GM18498 (cell line): ENCODE measurements at regions not wholly inside any gene's neighbourhood (a gene's known extent, or its start where the extent isn't known, plus 50 kb on each side); places are given as distances from the start of the nearest gene placed in this dataset.
A peak's percentile ranks its signal among the peaks of the same experiment; 100 is the strongest.
"Not testable (repeated sequence)": the region's sequence is repeated elsewhere in the genome, so short reads cannot be mapped to it uniquely, and the experiment has no call there.

Source experiments
- ATAC-seq: cut with Tn5 transposase; IDR thresholded peaks from one replicate; pipeline ENCODE4 v1.9.1; 2021; ENCODE audit warnings: mild to moderate bottlenecking, moderate library complexity; ENCODE audit not compliant: unreplicated experiment

DNA sequence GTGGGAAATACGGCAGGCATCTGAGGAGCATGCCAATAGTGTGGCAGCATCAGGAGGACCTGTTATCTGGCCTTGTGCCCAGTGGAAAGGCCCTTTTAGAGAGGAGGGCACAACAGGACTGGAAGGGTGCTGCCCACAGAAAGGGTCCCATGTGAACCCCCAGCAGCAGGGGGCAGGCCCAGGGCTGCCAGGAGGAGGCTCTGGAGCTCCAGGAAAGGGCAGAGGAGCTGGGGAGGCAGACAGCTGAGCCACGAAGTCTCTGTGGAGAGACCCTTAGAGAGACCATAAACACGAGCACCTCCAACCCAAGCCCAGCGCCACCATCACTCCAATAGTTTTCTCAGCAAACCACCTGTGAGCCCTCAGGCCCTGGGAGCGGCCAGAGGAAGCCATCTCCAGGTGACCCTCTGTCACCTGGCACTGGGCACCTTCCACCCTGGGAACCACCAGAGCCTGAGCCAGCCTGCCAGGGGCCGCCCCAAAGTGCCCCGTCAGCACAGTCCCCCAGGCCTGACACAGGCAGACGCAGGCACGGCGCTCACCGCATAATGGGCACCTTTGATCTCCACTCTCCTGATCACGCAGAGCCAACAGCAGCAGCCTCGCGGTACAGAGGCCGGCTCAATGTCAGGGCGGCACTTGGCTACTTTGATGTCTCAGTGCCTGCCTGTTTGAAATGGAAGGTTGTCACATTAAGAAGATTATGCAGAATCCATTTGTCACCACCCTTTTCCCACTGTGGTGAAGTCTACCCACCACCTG is 162.5 kb upstream of the RAB6C start:
- no peak for ATAC-seq

DNA sequence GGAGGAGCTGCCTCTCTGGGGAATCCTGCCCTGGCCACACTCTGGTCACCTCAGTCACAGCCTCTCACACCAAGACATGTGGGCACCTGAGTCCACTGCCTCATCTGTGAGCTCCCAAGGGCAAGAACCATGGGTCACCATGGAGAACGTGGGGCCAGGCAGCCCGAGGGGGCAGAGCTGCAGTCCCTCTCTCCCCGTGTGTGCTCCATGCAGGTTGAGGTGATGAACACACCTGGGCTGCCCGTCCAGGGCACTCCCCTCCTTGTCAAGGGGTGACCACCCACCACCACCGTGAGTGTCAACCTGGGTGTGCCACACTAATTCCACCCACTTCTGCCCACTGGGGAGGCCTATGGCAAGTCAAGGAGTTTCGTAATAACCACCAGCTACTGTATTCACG is 159.6 kb upstream of the RAB6C start:
- ATAC-seq, result no peak

DNA sequence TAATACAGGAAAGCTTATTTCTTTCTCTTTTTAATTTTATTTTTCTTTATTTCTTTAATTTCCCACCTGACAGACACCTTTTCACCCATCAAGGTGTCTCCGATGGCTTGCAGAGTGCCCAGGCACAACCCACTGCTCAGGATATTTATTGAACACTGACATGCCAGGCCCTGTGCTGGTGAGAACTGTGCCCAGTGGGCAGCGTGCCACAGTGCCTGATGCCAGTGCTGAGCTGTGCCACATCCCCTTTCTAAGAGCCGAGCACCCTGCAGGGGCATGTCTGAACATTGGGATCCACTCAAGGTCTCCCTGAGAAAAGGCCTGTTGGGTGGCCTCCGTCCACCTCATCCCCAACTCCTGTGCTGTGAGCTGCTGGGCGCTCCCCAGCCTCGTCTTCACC is 158.6 kb upstream of the RAB6C start:
- no peak for ATAC-seq

DNA sequence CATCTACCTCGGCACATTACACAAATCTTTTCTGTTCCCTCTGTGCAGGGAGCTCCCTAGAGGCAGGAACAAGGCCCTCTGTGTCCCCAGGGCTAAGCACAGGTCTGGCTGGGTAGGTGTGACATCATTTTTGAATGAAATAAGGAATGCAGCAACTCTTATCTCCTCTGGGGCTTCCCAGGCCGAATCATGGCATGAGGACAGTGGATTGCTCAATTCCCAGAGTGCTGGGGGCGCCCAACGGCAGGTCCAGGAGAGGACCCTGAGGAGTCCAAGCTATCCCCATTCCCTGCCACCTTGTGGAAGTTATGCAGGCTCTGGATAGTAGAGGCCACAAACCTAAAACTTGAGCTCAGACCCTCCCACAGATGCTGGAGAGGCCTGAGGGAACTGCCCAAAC is 158.0 kb upstream of the RAB6C start:
- no peak for ATAC-seq

DNA sequence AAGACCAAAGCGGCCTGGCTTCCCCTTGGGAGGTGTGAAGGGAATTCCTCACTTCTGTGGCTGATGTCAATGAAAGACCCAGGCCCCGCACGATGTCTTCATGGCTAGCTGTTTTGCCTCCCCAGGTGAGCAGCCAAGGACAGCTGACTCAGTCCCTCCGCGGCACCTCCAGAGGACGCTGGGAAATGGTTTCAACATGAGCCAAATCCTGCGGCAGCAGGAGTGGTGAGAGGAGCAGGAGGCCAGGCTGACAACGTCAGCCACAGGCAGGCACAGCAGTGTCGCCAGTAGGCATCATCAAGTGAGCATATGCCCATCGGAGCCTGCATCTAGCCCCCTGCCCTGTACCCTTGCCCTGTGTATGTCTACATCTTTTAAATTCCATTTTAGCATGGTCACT is 156.4 kb upstream of the RAB6C start:
- no peak for ATAC-seq

DNA sequence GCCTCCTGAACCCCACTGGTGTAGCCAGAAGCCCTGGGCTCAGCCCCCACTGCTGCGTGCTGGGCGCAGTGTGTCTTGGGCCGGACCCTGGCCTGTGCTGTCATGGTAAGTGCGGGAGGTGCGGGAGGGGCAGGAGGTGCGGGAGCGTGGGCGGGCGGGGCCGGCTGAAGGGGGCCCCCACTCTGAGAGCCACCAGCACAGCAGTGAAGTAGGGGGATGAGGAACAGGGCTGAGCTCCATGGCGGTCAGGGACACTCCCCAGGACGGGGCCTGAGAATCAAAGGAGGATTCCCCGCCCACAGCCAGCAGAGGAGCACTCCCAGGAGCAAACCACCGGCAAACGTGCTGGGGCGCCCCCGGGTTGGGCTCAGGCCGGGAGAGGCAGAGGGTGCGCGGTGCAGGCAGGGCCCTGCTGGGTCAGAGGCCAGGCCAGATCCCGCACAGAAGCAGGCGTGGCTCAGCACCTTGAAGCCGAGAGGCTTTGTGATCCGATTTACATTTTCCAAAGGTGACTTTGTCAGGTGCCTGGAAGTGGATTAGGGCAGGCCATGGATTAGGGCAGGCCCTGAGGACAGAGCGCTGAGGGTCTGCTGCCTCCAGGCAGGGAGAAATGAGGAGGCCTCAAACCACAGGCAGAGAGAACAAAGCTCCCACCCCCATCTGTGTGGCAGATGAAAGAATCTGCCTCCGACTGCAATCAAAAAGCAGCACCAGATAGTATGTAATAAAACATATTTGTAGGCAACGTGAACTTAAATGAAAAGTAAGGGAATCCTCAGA is 152.0 kb upstream of the RAB6C start:
- ATAC-seq, result no peak

DNA sequence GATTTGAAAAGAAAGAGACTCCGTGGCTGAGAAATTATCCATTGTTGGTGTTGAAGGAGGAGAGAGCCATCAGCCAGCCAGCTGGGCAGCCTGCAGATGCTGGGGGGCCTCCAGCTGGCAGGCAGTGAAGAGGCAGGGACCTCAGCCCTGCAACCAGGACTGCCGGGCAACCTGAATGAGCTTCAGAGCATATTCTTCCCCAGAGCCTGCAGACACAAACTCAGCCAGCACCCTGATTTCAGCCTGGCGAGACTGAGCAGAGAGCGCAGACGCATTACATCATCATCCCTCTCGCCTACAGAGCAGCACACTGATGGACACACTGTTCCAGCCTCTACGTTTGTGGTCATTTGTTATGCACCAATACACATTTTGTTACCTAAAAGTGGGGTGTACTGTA is 150.7 kb upstream of the RAB6C start:
- no peak for ATAC-seq

DNA sequence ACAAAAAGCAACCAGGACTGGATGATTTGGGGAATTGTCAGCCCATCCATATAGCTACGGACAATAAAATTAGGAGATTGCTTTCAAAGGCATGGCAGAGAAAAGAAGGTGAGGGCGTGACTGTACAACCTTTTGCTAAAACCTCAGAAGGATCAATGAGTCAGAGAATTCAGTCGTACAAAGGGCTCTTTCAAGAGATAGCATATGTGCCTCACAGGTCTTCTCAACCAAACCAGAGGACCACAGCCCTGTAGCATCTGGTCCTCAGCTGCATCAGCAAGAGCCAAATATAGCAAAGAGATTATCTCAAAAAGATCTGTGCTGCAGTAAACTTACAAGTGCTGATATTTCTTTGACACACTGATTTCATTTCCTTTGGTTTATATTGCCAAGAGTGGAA is 149.9 kb upstream of the RAB6C start:
- ATAC-seq, result no peak

DNA sequence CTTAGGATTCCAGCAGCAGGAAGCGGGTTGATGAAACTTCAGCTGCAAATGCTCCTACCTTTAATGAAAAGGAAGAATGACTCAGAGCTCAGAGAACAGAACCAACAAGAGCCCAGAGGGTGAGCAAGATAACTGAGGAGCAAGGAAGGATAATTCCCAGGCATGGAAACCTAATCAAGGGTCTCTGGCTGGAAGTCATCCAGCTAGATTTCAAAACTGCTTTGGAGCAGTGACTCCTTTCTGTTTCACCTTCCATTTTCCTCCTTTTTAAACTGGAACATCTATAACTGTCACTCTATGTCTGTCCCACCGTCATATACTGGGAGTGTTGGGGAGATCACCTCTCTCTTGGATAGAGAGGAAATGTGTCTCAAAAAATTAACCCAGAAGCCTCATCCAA is 148.4 kb upstream of the RAB6C start:
- ATAC-seq, result no peak

DNA sequence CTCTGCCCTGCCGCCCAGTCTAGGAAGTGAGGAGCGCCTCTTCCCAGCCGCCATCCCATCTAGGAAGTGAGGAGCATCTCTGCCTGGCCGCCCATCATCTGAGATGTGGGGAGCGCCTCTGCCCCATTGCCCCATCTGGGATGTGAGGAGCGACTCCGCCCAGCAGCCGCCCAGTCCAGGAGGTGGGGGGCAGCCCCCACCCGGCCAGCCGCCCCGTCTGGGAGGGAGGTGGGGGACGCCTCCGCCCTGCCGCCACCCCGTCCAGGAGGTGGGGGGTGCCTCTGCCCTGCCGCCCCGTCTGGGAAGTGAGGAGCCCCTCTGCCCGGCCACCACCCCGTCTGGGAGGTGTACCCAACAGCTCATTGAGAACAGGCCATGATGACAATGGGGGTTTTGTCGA is 146.0 kb upstream of the RAB6C start:
- ATAC-seq, result not testable (repeated sequence)

DNA sequence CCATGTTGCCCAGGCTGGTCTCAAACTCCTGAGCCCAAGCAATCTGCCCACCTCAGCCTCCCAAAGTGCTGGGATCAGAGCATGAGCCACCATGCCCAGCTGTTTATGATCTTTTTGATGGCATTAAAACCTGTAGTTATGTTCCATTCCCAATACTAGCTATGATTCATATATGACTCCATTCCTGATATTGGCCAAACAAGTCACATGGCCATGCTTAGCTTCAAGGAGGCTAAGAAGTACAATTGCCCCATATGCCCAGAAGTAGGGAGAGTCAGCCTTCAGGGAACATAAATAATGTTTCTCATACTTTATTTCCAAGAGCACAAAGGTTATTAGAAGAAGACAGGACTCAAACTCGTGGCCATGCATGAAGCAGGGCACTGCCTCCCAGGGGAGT is 132.4 kb upstream of the RAB6C start:
- no peak for ATAC-seq

DNA sequence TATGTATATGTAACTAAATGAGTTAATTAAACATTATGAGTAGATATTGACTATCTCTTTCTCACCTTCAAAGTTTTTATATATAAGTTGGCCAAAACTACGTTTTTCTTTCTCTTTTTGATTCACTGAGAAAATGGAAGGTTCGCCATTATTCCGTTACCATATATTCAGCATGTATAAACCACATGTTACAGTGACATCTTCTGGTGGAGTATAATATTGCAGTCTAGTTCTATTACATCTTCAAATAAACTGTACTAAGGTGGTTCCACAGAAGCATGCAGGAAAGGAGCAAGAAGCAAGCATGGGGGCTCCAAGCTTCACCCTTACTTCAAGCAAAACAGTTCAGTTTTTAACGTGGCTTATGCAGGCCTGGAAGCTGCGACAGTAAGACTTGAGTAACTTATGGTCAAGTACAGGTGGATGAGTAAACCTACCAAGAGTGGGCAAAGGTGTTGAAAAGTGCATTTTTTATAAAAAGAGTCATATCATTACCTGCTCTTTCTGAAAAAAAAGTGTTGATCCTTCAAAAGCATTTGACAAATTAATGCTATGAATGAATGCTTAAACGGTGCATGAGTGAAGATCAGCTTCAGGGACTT is 129.8 kb upstream of the RAB6C start:
- ATAC-seq, result peak; percentile 87

DNA sequence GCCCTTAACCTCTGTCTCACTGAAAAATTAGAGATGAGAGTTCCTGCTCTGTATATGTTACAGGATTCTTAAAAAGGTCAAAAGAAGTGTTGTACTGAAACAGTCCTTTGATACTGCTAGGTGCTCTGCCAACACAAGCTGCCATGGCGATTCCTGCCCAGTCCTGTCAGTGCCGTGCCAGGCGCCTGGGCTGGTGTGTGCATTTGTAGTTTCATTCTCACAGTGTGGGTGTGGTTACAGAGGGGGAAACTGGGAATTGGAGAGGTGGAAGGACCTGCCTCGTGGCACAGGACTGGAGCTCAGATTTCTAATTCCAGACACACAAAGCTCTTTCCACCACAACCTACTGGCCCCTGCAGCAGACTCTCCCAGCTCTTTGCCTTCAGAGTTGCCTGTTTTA is 122.3 kb upstream of the RAB6C start:
- no peak for ATAC-seq

DNA sequence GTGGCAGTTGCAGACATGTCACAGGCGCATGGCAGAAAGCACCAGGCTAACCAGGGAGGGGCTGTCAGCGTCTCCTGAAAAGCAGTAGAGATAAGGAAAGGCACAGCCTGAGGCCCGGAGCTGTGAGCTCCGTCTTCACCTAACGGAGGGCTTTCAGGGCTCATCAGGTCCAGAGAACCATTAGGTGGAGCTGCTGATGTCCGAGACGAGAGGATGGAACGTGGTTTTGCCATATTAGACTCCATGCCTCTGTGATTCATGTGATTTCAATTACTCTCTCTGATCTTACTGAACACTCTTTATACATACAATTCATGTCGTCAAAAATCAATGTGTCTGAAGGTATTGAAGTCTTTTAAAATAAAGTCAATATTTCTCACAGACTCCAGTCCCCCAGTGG is 120.3 kb upstream of the RAB6C start:
- ATAC-seq, result no peak

DNA sequence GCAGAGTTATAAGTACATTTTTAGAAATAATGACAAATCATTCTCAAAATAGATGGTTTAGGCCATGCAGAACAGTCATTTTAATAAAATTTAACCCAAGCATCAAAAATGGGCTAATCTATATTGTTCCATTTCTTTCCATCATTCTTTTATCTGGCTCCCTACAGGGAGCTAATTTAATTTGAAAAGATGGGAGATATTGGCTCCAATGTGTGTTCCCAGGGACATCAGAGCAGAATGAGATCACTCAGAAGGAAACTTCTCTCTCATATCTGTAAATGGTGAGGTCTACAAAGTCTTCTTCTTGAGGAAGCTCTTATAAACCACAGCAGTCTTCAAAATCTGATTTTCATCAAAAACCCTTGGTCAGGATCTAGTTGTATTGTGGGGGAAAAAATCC is 119.4 kb upstream of the RAB6C start:
- ATAC-seq, result no peak

DNA sequence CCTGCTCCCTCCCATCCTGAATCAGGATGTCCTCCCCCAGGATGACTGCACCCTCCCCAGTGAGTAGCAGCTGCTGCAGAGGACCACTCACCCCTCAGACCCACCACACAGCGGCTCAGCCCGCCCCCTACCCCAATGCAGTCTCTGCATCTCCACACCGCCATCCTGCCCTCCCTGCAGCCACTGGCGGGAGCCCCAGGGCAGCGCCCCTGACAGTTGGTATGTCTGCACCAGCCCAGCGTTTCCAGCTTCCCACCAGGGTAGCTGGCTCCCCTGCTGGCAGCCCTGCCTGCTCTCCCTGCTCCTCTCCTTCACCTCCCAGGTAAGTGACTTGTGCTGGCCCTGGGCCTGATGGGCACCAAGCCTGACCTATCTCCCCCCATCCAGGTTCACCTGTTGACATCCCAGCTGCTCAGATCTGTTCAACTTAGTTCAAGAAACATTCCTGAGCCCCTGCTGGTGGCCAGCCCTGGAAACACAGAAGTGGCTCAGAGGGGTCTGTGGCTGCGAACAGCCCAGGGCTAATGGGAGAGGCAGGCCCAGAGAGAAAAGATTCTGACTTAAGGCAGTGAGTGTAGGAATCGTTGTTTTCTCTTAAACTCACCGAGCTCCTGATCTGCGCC is 117.7 kb upstream of the RAB6C start:
- ATAC-seq, result no peak

DNA sequence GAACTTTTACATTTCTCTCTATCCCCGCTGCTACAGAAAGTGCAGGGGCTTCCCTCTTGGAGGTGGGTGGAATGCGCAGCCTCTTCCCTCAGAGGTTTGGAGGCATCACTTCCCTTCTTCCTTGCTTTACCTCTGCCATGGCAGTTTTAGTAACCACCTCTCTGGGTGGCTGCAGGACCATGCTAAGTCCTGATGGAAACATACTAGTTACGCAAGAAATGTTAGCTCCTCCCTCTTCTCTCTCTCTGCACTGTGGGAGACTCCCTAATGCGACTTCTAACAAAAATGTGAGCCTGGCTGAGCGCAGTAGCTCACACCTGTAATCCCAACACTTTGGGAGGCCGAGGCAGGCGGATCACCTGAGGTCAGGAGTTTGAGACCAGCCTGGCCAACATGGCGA is 116.8 kb upstream of the RAB6C start:
- ATAC-seq, result no peak

DNA sequence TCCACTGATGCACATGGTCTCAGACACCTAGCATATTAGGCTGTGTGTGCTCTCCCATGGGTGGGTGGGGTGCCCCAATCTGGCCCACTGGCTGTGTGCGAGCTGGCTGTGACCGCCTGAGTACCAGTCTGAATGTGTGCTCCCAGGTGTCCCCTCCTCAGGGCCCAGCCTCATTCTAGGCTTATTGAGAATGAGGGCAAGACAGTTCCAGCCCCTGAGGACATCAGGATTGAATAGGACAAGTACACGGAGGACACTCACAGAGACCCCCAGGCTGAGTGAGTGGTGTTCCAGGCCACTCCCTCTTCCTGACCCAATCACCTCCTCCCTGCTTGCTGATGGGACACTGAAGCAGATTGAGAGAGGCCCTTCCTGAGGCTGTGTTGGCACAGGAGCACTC is 116.1 kb upstream of the RAB6C start:
- no peak for ATAC-seq

DNA sequence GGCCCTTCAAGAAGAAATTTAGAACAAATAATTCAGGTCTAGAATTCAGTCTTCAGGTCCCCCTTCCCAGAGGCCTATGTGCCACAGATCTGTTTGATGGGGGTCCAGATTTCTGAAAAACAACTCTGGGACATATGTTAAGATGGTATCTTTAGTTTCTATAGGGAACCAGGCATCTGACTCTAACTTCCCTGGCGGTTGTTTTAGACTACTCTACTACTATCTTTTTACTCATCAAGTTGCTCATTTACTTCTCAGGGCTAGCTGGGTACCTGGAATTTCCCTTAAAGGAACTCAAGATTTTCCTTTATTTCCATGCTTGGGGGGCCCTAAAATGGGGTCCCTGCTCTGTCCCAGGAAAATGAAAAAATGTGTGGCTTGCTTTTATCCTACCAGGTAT is 114.7 kb upstream of the RAB6C start:
- ATAC-seq, result no peak

DNA sequence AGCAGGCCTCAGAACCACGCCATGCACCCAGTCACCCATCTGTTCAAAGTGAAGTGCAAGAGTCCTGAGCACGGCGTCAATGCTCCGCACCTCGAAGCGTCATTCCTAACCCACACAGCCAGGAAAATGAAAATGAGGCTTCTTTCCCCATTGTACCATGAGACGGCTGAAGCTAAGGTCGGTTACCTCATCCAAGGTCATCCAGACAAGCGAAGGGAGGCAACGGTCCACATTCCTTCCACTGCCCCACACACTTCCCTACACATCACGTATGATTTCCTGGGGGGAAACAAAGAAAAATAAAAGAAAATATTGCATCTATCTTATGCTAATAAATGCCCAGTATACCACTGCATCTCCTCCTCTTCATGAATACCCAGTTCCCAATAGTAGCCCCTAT is 113.5 kb upstream of the RAB6C start:
- no peak for ATAC-seq

DNA sequence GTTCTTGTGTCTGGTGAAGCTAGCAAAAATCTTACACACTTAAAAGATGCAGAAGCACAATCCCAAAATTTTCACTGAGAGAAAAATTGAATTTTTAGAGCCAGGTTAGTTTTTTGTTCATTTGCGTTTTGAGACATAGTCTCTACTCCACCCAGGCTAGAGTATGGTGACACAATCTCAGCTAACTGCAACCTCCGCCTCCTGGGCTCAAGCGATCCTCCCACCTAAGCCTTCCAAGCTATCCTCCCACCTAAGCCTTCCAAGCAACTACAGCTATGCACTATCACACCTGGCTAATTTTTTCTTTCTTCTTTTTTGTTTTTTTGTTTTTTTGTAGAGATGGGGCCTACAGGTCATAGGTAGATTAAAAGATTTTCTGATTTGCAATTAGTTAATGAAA is 113.1 kb upstream of the RAB6C start:
- ATAC-seq, result no peak

DNA sequence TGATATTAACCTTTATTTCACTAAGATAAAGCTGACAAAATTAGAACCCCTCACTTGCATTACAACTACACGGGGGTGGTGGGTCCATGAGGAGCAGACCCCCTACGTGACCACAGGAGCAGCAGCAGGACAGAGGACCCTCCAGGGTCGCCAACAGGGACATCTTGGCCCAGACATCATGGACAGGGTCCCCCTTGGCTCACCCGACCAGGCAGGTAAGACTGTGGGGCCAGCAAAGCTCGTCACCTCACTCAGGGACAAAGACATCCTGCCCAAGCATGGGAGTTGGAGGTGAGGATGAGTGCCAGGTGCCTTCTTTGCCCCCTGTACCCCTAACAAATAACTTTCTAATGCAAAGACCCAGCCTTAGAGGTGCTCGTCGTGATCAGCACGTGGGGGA is 111.3 kb upstream of the RAB6C start:
- no peak for ATAC-seq
